SK-N-SH (cell line): ENCODE measurements at regions not wholly inside any gene's neighbourhood (a gene's known extent, or its start where the extent isn't known, plus 50 kb on each side); places are given as distances from the start of the nearest gene placed in this dataset.
"Not testable (repeated sequence)": the region's sequence is repeated elsewhere in the genome, so short reads cannot be mapped to it uniquely, and the experiment has no call there.

Experiments used
- CTCF ChIA-PET: fragments of 300-600, 350-600 bp; formaldehyde crosslinking; extraction: SDS; loops from one replicate; lab custom pipeline; 2021; lab: Yijun Ruan, JAX
- POLR2A ChIA-PET: fragments of 350-600 bp; sonication (Branson Sonifier 250); formaldehyde crosslinking; extraction: SDS; loops from one replicate; lab custom pipeline; 2020; ENCODE audit warnings: antibody characterized with exemption, inconsistent platforms; lab: Yijun Ruan, JAX
- DNase-seq: peaks from one replicate; pipeline ENCODE4 v3.0.0; 2012
- H2AFZ ChIP-seq: fragments of 200-600 bp; sonication (generic); 2 replicates; pipeline ENCODE4 v1.8.1; 2016; ENCODE audit warnings: antibody characterized with exemption, mild to moderate bottlenecking, low read depth
- H3F3A ChIP-seq: fragments of 200-600 bp; sonication (generic); replicated peaks from 2 replicates; pipeline ENCODE3; 2016; ENCODE audit warnings: antibody characterized with exemption, mild to moderate bottlenecking; ENCODE audit not compliant: insufficient read depth
- H3K27ac ChIP-seq, 2 experiments: fragments of 200-500 bp in 1 of 2; fragments of 200-600 bp in 1 of 2; sonication (Bioruptor generic) in 1 of 2; sonication (generic), shearing (Covaris generic) in 1 of 2; 2 replicates each; pipeline versions ENCODE4 v1.5.1 to v1.6.1; 2014 to 2016; ENCODE audit warnings: low read depth in 2 of 2, inconsistent platforms in 1 of 2, low read length in 1 of 2, mild to moderate bottlenecking in 1 of 2, mixed read lengths in 1 of 2
- H3K27me3 ChIP-seq: fragments of 200-600 bp; sonication (generic), shearing (Covaris generic); 2 replicates; pipeline ENCODE4 v1.6.1; 2016; ENCODE audit warnings: mixed run types; ENCODE audit not compliant: insufficient read depth
- H3K36me3 ChIP-seq, 2 experiments: fragments of 200-500 bp in 1 of 2; fragments of 200-600 bp in 1 of 2; sonication (Bioruptor generic) in 1 of 2; sonication (generic) in 1 of 2; replicated peaks in 1 of 2; 2 replicates each; pipeline versions ENCODE3 to v1.5.1; 2014 to 2016; ENCODE audit warnings: low read length in 1 of 2, mild to moderate bottlenecking in 1 of 2; ENCODE audit not compliant: insufficient read depth in 2 of 2, control insufficient read depth in 1 of 2
- H3K4me1 ChIP-seq, 2 experiments: fragments of 200-500 bp in 1 of 2; fragments of 200-600 bp in 1 of 2; sonication (Bioruptor generic) in 1 of 2; sonication (generic), shearing (Covaris generic) in 1 of 2; 2 replicates each; pipeline versions ENCODE4 v1.5.1 to v1.6.1; 2014 to 2016; ENCODE audit warnings: low read depth in 1 of 2, low read length in 1 of 2, mixed run types in 1 of 2; ENCODE audit not compliant: insufficient read depth in 2 of 2, control insufficient read depth in 1 of 2
- H3K4me2 ChIP-seq: fragments of 200-600 bp; sonication (generic), shearing (Covaris generic); 2 replicates; pipeline ENCODE4 v1.6.1; 2017; ENCODE audit warnings: mixed run types
- H3K4me3 ChIP-seq, 2 experiments: fragments of 200-500 bp in 1 of 2; fragments of 200-600 bp in 1 of 2; sonication (Bioruptor generic) in 1 of 2; sonication (generic), shearing (Covaris generic) in 1 of 2; 2 replicates each; pipeline versions ENCODE4 v1.5.1 to v1.8.1; 2014 to 2016; ENCODE audit warnings: low read depth in 2 of 2, inconsistent platforms in 1 of 2, low read length in 1 of 2, mild to moderate bottlenecking in 1 of 2, mixed read lengths in 1 of 2, moderate library complexity in 1 of 2
- H3K79me2 ChIP-seq: fragments of 200-600 bp; sonication (generic); 2 replicates; pipeline ENCODE4 v1.8.1; 2017; ENCODE audit warnings: mild to moderate bottlenecking; ENCODE audit not compliant: insufficient read depth
- H3K9ac ChIP-seq: fragments of 200-600 bp; sonication (generic); 2 replicates; pipeline ENCODE4 v1.6.1; 2017; ENCODE audit warnings: mixed run types
- H3K9me2 ChIP-seq: fragments of 200-600 bp; sonication (generic); 2 replicates; pipeline ENCODE4 v1.6.1; 2017; ENCODE audit warnings: mixed run types
- H3K9me3 ChIP-seq: fragments of 200-600 bp; sonication (generic); 2 replicates; pipeline ENCODE4 v1.6.1; 2017; ENCODE audit warnings: mixed run types, mild to moderate bottlenecking, moderate library complexity
- H4K20me1 ChIP-seq: fragments of 200-600 bp; sonication (generic); 2 replicates; pipeline ENCODE4 v1.6.1; 2017; ENCODE audit warnings: mild to moderate bottlenecking, mixed run types; ENCODE audit not compliant: insufficient read depth
- ELF1 ChIP-seq: IDR thresholded peaks from 2 replicates; pipeline ENCODE4 v1.4.0; 2012
- FOSL2 ChIP-seq: IDR thresholded peaks from 2 replicates; pipeline ENCODE4 v1.4.0; 2012; ENCODE audit warnings: low read depth, mild to moderate bottlenecking, moderate library complexity, borderline replicate concordance
- GABPA ChIP-seq: IDR thresholded peaks from 2 replicates; pipeline ENCODE4 v1.4.0; 2012; ENCODE audit warnings: low read depth, mild to moderate bottlenecking
- JUND ChIP-seq: IDR thresholded peaks from 2 replicates; pipeline ENCODE4 v1.4.0; 2012
- MXI1 ChIP-seq: IDR thresholded peaks from 2 replicates; pipeline ENCODE4 v1.6.1; 2012; ENCODE audit warnings: mild to moderate bottlenecking, low read depth, low read length, improper control_type of control experiment
- NFIC ChIP-seq: IDR thresholded peaks from 2 replicates; pipeline ENCODE4 v1.4.0; 2012; ENCODE audit warnings: borderline replicate concordance
- RCOR1 ChIP-seq: fragments of 150-350 bp; IDR thresholded peaks from 2 replicates; pipeline ENCODE4 v1.6.1; 2017; ENCODE audit warnings: antibody characterized with exemption, low read length
- RFX5 ChIP-seq: IDR thresholded peaks from 2 replicates; pipeline ENCODE4 v1.6.1; 2012; ENCODE audit warnings: mild to moderate bottlenecking, improper control_type of control experiment, low read length
- RXRA ChIP-seq: IDR thresholded peaks from 2 replicates; pipeline ENCODE4 v1.4.0; 2012; ENCODE audit warnings: low read depth, mild to moderate bottlenecking, borderline replicate concordance
- SIN3A ChIP-seq: IDR thresholded peaks from 2 replicates; pipeline ENCODE4 v1.6.1; 2012; ENCODE audit warnings: low read depth, mild to moderate bottlenecking, low read length, moderate library complexity, borderline replicate concordance
- TEAD4 ChIP-seq: IDR thresholded peaks from 2 replicates; pipeline ENCODE4 v1.4.0; 2012; ENCODE audit warnings: mild to moderate bottlenecking, borderline replicate concordance; ENCODE audit not compliant: insufficient read depth
- WGBS: methylation state at CpG from one replicate; pipeline ENCODE4 v1.1.6; 2017; ENCODE audit warnings: low lambda C conversion rate; 5-methylcytosine and 5-hydroxymethylcytosine counted together
- TF ChIP-seq, protein P1 (sequence below): IDR thresholded peaks from 2 replicates; pipeline ENCODE4; 2012
- TF ChIP-seq, protein P2 (sequence below): IDR thresholded peaks from 2 replicates; pipeline ENCODE4 v1.4.0; 2012; ENCODE audit warnings: low read depth, borderline replicate concordance

DNA sequence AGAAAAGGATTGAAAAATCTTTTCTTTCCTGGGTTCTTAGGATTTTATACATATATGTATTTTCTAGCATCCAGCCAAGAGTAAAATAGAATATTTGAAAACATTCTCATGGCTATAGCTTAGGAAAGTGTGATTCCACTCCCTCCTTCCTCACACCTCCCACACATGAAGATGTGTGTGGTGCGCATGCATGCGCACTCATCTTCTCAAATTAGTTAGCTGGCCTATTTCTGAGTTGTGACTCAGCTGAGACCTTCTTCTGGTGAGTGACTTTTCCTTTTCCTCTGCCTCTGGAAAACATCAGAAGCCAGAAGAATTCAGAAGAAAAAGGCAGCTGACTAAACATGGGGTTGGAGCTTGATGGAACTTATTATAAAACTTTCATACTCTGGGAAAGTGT lies 149.8 kb downstream of the OR4C45 start:
- no peak overlapping the region for H3K4me2 ChIP-seq

DNA sequence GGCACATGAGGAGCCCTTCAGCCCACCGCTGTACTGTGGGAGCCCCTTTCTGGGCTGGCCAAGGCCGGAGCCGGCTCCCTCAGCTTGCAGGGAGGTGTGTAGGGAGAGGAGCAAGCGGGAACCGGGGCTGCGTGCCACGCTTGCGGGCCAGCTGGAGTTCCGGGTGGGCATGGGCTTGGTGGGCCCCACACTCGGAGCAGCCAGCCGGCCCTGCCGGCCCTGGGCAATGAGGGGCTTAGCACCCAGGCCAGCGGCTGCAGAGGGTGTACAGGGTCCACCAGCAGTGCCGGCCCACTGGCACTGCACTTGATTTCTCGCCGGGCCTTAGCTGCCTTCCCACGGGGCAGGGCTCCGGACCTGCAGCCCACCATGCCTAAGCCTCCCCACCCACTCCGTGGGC lies 150.5 kb downstream of the OR4C45 start:
- H4K20me1 ChIP-seq, H3K4me3 ChIP-seq, H3K79me2 ChIP-seq, H3K4me2 ChIP-seq, H3K4me1 ChIP-seq, H3K36me3 ChIP-seq, H2AFZ ChIP-seq, DNase-seq, H3K27ac ChIP-seq, H3K27me3 ChIP-seq, H3K9me2 ChIP-seq, POLR2A ChIA-PET, H3F3A ChIP-seq, H3K9me3 ChIP-seq, CTCF ChIA-PET, H3K9ac ChIP-seq: not testable (repeated sequence)
- no CpG with 5 or more reads among the region's 19 CpGs for WGBS

More for the DNA sequence above, 149.8 kb downstream of the OR4C45 start:
- no peak overlapping the region for H2AFZ ChIP-seq
- POLR2A ChIA-PET, result no interaction called here
- no peaks in the 10 kb centered on the region for H3K27me3 ChIP-seq
- DNase-seq, result no peak
- no peak overlapping the region for H3K27ac ChIP-seq
- H3K9me3 ChIP-seq, result no peaks in the 10 kb centered on the region
- no peaks in the 10 kb centered on the region for H3K79me2 ChIP-seq
- H3K36me3 ChIP-seq, result no peaks in the 10 kb centered on the region
- TF ChIP-seq GABPA (no peak), TEAD4 (no peak), SIN3A (no peak), RCOR1 (no peak), FOSL2 (no peak), RXRA (no peak), JUND (no peak), MXI1 (no peak), RFX5 (no peak), NFIC (no peak), ELF1 (no peak)
- TF ChIP-seq, protein P1, sequence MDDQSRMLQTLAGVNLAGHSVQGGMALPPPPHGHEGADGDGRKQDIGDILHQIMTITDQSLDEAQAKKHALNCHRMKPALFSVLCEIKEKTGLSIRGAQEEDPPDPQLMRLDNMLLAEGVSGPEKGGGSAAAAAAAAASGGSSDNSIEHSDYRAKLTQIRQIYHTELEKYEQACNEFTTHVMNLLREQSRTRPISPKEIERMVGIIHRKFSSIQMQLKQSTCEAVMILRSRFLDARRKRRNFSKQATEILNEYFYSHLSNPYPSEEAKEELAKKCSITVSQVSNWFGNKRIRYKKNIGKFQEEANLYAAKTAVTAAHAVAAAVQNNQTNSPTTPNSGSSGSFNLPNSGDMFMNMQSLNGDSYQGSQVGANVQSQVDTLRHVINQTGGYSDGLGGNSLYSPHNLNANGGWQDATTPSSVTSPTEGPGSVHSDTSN, result no peak
- TF ChIP-seq, protein P2, sequence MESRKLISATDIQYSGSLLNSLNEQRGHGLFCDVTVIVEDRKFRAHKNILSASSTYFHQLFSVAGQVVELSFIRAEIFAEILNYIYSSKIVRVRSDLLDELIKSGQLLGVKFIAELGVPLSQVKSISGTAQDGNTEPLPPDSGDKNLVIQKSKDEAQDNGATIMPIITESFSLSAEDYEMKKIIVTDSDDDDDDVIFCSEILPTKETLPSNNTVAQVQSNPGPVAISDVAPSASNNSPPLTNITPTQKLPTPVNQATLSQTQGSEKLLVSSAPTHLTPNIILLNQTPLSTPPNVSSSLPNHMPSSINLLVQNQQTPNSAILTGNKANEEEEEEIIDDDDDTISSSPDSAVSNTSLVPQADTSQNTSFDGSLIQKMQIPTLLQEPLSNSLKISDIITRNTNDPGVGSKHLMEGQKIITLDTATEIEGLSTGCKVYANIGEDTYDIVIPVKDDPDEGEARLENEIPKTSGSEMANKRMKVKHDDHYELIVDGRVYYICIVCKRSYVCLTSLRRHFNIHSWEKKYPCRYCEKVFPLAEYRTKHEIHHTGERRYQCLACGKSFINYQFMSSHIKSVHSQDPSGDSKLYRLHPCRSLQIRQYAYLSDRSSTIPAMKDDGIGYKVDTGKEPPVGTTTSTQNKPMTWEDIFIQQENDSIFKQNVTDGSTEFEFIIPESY, result no peak
- no peak overlapping the region for H3K9ac ChIP-seq
- no peak overlapping the region for H3K4me3 ChIP-seq
- 24% methylated on average over 2 of the region's 2 CpGs for WGBS
- no peaks in the 10 kb centered on the region for H3F3A ChIP-seq
- CTCF ChIA-PET, result no interaction called here
- no peaks in the 10 kb centered on the region for H3K4me1 ChIP-seq
- H4K20me1 ChIP-seq, result no peaks in the 10 kb centered on the region
- no peaks in the 10 kb centered on the region for H3K9me2 ChIP-seq
